Lower leg skin (tissue), 3 donors: ENCODE measurements at regions not wholly inside any gene's neighbourhood (a gene's known extent, or its start where the extent isn't known, plus 50 kb on each side); places are given as distances from the start of the nearest gene placed in this dataset.

ENCODE experiments used
- CTCF ChIP-seq, 3 donors: fragments of 450-650 bp; IDR thresholded peaks; one replicate each; pipeline ENCODE4 v1.5.1; 2016; ENCODE audit warnings: antibody characterized with exemption in 3 of 3, mild to moderate bottlenecking in 3 of 3, moderate library complexity in 2 of 3
- POLR2A ChIP-seq, 2 donors: fragments of 450-650 bp; IDR thresholded peaks; one replicate each; pipeline ENCODE4 v1.6.1; 2016 to 2017; ENCODE audit warnings: antibody characterized with exemption in 2 of 2, mild to moderate bottlenecking in 1 of 2, moderate library complexity in 1 of 2

- TF ChIP-seq CTCF (IDR thresholded peaks at IDR 0.05), result no peak
- no peak for TF ChIP-seq POLR2A (IDR thresholded peaks at IDR 0.05)
Observed at GRCh38 chr14:98366429-98366828, 905.6 kb downstream of the BCL11B start.
